ENCODE measurements at regions not wholly inside any gene's neighbourhood (a gene's known extent, or its start where the extent isn't known, plus 50 kb on each side); places are given as distances from the start of the nearest gene placed in this dataset.
"Not testable (repeated sequence)": the region's sequence is repeated elsewhere in the genome, so short reads cannot be mapped to it uniquely, and the experiment has no call there.

DNA sequence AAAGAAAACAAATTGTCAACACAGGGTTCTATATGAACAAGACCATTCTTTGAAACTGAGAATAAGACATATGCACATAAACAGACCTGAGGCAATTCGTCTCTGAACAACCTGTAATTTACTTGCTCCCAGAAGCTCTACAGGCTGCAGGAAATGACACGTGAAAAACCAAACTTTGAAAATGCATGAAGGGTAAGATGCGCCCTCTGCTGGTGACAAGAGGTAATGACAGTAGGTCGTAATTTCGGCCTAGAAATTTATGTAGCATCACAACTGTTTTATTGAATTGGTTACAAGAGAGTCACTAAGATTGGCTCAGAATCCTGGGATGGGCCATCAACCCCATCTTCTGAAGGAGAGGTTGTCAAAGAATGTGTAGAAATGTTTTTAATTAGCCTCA lies 276.5 kb downstream of the PPP4R3C start:
- TF ChIP-seq, protein P1, sequence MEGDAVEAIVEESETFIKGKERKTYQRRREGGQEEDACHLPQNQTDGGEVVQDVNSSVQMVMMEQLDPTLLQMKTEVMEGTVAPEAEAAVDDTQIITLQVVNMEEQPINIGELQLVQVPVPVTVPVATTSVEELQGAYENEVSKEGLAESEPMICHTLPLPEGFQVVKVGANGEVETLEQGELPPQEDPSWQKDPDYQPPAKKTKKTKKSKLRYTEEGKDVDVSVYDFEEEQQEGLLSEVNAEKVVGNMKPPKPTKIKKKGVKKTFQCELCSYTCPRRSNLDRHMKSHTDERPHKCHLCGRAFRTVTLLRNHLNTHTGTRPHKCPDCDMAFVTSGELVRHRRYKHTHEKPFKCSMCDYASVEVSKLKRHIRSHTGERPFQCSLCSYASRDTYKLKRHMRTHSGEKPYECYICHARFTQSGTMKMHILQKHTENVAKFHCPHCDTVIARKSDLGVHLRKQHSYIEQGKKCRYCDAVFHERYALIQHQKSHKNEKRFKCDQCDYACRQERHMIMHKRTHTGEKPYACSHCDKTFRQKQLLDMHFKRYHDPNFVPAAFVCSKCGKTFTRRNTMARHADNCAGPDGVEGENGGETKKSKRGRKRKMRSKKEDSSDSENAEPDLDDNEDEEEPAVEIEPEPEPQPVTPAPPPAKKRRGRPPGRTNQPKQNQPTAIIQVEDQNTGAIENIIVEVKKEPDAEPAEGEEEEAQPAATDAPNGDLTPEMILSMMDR (IDR thresholded peaks at IDR 0.05; ENCODE audit: low read depth, low read length, missing control alignments) = peak; percentile 55
- no peak overlapping the region for H3K4me3 ChIP-seq (replicated peaks; ENCODE audit: low read depth, low read length)
- DNase-seq (ENCODE audit: extremely low read depth, low read depth) = peak; percentile 4

DNA sequence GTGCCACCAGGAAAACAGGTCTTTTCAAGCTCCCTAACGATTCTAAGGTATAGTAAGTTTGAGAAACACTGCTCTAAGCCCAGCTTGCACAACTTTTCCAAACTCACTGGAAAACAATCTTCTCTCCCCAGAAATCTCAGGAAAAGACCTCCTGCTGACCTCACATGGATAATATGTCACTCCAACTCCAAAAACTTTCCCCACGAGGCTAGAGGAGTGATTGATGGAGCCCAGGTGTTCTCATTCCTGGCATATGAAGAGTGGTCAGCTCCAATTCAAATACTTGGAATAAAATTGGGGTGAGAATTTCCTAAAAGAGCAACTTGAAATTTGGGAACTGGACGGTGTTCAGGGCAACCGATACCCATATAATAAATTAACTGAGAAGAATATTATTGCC lies 299.9 kb downstream of the PPP4R3C start:
- no peak for DNase-seq (ENCODE audit: extremely low read depth, low read depth)
- TF ChIP-seq, protein P1 (IDR thresholded peaks at IDR 0.05; ENCODE audit: low read depth, low read length, missing control alignments) = no peak
- H3K4me3 ChIP-seq (replicated peaks; ENCODE audit: low read depth, low read length) = no peak overlapping the region

DNA sequence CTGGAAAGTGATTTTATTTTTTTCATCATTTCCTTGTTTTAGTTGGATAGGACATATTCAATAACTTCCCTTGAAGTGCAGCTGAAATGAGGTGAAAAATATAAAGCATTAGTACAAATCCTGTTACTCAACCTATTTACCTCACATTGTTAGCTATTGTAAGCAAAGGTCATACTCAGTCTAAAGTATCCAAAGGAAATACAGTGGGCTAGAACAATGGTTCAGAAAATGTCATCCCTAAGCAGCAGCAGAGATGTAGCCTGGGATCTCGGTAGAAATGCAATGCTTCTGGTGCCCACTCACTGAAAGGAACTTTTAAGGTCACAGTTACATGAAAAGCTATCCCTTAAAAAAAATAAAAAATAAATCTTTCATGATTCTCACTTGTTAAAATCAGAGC lies 300.6 kb downstream of the PPP4R3C start:
- no peak for DNase-seq (ENCODE audit: extremely low read depth, low read depth)
- TF ChIP-seq, protein P1 (IDR thresholded peaks at IDR 0.05; ENCODE audit: low read depth, low read length, missing control alignments) = no peak
- H3K4me3 ChIP-seq (replicated peaks; ENCODE audit: low read depth, low read length) = no peak overlapping the region

DNA sequence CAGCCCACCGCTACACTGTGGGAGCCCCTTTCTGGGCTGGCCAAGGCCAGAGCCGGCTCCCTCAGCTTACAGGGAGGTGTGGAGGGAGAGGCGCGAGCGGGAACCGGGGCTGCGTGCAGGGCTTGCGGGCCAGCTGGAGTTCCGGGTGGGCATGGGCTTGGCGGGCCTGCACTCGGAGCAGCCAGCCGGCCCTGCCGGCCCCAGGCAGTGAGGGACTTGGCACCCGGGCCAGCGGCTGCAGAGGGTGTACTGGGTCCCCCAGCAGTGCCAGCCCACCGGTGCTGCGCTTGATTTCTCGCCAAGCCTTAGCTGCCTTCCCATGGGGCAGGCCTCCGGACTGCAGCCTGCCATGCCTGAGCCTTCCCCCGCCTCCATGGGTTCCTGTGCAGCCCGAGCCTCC lies 306.2 kb downstream of the PPP4R3C start:
- DNase-seq (ENCODE audit: extremely low read depth, low read depth); H3K4me3 ChIP-seq (replicated peaks; ENCODE audit: low read depth, low read length): not testable (repeated sequence)

DNA sequence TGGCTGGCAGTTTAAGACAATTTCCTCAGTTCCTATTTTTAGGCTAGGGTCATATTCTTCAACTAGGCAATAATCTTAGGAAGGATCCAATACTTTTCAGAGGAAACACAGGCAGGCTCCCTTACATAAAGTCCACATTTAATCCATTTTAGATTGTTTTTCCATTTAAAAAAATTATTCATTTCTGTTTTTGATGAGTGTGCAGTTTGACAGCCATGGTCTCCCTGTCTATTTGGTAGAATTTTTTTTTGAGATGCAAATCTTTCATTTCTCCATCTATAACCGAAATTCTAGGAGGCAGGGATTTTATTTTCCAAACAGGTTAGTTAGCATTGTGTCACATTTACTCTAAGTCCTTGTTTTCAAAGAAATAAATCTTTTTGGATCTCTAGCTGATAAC lies 326.8 kb downstream of the PPP4R3C start:
- DNase-seq (ENCODE audit: extremely low read depth, low read depth) = no peak
- TF ChIP-seq, protein P1 (IDR thresholded peaks at IDR 0.05; ENCODE audit: low read depth, low read length, missing control alignments) = no peak
- H3K4me3 ChIP-seq (replicated peaks; ENCODE audit: low read depth, low read length) = no peak overlapping the region

DNA sequence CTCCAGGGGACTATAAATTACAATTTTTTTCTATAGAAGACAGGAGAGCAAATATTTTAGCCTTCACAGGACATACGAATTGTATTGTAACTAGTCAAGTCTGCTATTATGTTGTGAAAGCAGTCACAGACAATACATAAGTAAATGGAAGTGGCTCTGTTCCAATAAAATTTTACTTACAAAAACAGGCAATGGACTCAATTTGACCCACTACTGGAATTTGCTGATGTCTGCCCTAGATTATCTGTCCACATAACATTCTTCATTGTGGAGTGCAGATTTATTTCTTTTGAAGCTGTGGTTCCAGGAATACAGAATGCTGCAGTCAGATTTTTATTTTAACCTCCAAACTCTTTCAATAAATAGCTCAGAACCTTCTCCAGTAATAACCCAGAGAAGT lies 330.3 kb downstream of the PPP4R3C start:
- TF ChIP-seq, protein P1 (IDR thresholded peaks at IDR 0.05; ENCODE audit: low read depth, low read length, missing control alignments) = no peak
- DNase-seq (ENCODE audit: extremely low read depth, low read depth) = no peak
- H3K4me3 ChIP-seq (replicated peaks; ENCODE audit: low read depth, low read length) = no peak overlapping the region

DNA sequence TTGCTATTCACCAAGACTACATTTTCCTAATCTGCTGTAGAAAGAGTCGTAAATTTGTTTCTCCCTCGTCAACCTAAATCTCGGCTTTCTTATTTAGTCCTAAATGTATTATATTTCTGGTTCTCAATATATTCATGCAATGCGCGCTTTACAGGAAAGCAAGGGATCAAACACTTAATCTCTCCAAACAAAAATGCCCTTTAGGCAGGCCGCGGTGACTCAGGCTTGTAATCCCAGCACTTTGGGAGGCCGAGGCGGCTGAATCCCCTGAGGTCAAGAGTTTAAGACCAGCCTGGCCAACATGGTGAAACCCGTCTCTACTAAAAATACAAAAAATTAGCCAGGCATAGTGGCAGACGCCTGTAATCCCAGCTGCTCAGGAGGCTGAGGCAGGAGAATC lies 376.0 kb downstream of the PPP4R3C start:
- DNase-seq (ENCODE audit: extremely low read depth, low read depth); H3K4me3 ChIP-seq (replicated peaks; ENCODE audit: low read depth, low read length): not testable (repeated sequence)

DNA sequence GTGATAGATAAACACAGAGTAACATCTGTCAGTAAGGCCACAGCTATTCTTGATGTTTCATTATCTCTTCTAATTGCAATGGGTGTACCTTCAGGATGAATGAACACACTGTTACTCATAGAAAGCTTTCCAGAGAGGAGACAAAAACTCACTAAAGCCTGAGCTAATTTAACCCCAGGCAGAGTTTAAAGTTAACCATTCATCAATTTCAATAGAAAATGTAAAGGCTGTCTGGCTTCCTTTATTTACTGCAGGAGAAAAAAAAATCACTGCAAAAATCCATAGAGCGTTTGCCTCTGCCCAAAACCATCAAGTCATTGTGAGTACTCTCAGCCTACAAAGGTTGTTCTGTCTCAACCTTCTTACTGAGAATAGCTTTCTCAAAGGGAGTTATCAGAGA lies 376.9 kb downstream of the PPP4R3C start:
- DNase-seq (ENCODE audit: extremely low read depth, low read depth) = no peak
- TF ChIP-seq, protein P1 (IDR thresholded peaks at IDR 0.05; ENCODE audit: low read depth, low read length, missing control alignments) = no peak
- no peak overlapping the region for H3K4me3 ChIP-seq (replicated peaks; ENCODE audit: low read depth, low read length)
